ENCODE measurements at regions not wholly inside any gene's neighbourhood (a gene's known extent, or its start where the extent isn't known, plus 50 kb on each side); places are given as distances from the start of the nearest gene placed in this dataset.
"Not testable (repeated sequence)": the region's sequence is repeated elsewhere in the genome, so short reads cannot be mapped to it uniquely, and the experiment has no call there.

GRCh38 chr7:145919712-145920111, 196.9 kb upstream of the CNTNAP2 start:
- no peak for DNase-seq (ENCODE audit: low spot score)

GRCh38 chr7:145916776-145917175, 199.8 kb upstream of the CNTNAP2 start:
- no peak for DNase-seq (ENCODE audit: low spot score)

DNA sequence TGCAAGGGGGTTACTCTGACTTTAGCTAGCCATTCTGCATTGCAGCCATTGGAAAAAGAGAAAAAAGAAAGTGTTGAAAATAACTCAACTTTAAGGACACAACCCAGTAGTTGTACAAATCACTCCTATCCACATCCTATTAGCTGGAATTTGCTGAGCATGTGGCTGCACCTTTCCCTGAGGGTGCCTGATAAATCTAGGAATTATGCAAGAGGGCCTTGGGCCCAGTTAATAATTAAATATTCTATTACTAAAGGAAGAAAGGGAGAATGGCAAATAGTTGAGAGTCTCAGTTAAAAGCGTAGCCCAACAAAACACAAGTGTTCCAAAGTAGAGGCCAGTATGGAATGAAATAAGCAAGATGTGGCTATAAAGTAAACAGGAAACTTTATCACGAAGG, 200.9 kb upstream of the CNTNAP2 start:
- DNase-seq (ENCODE audit: low spot score) = no peak

GRCh38 chr7:145909991-145910513, 206.5 kb upstream of the CNTNAP2 start:
- no peak for DNase-seq (ENCODE audit: low spot score)

- DNase-seq (ENCODE audit: low spot score) = no peak
Measured at GRCh38 chr7:145903658-145904057, 212.9 kb upstream of the CNTNAP2 start.

- DNase-seq (ENCODE audit: low spot score) = no peak
Measured at GRCh38 chr7:145902123-145902522, 214.5 kb upstream of the CNTNAP2 start.

DNA sequence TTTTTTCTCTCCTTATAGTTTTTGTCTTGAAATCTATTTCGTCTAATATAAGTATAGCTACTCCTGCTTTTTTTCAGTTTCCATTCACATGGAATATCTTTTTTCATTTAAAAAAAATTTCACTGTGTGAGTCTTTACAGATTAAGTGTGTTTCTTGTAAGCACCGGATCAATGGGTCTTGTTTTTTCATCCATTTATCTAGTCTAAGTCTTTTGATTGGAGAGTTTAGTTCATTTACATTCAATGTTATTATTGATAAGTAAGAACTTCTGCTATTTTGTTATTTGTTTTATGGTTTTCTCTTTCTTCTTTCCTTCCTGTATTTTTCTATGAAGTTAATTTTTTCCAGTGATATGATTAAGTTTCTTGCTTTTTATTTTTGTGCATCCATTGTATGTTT, 216.7 kb upstream of the CNTNAP2 start:
- DNase-seq (ENCODE audit: low spot score) = no peak

- no peak for DNase-seq (ENCODE audit: low spot score)
Measured at GRCh38 chr7:145893925-145894535, 222.6 kb upstream of the CNTNAP2 start.

GRCh38 chr7:145884716-145885514, 231.7 kb upstream of the CNTNAP2 start:
- DNase-seq (ENCODE audit: low spot score) = no peak

DNA sequence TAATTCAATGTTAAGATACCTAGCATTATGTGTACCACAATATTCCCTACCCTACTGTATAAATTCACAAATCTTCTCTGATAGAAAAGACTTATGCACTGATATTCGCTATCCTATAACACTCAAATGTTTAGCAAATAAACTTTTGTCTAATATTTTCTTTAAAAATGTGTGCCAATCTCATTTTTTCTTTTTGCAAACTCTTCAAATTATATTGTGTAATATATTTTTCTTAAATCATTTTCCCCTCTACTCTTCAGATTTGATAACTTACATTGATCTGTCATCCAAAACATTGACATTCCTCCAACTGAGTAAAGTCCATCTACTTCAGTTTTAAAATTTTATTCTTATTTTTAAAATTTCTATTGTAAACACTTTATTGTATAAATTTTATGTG, 240.2 kb upstream of the CNTNAP2 start:
- DNase-seq (ENCODE audit: low spot score) = no peak

- no peak for DNase-seq (ENCODE audit: low spot score)
Measured at GRCh38 chr7:145875267-145875666, 241.3 kb upstream of the CNTNAP2 start.

DNA sequence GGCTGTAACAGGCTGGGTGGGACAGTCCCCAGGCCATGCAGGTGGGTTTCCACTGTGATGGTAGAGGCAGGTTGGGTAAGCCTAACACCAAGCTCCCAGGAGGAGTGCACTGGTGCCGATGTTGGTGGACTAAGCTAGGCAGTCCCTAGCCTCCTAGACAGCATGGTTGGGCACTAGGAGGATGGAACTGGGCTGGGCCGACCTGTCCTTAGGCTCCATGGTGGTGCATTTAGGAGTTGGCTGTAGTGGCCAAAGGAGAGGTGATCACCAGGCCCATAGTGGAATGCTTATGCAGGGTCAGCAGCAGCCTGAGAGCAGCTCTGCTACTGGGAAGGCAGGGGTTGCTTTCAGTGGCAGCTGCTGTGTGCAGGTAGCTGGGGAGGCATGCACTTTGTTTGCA, 247.7 kb upstream of the CNTNAP2 start:
- no peak for DNase-seq (ENCODE audit: low spot score)

GRCh38 chr7:145862212-145862611, 254.4 kb upstream of the CNTNAP2 start:
- DNase-seq (ENCODE audit: low spot score) = no peak

- no peak for DNase-seq (ENCODE audit: low spot score)
Measured at GRCh38 chr7:145860809-145861208, 255.8 kb upstream of the CNTNAP2 start.

DNA sequence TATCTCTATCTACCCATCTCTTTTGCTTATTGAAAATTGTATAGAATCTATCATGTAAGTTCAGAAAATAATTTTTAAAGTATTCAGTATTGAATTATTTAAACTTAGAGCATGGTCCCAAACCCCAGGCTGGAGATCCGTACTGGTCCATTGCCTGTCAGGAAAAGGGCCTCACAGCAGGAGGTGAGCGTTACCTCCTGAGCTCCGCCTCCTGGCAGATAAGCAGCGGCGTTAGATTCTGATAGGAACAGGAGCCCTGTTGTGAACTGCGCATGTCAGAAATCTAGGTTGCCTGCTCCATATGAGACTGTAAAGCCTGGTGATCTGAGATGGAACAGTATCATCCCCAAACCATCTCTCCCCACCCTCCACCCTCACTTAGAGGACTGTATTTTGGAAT, 266.0 kb upstream of the CNTNAP2 start:
- DNase-seq (ENCODE audit: low spot score) = no peak

DNA sequence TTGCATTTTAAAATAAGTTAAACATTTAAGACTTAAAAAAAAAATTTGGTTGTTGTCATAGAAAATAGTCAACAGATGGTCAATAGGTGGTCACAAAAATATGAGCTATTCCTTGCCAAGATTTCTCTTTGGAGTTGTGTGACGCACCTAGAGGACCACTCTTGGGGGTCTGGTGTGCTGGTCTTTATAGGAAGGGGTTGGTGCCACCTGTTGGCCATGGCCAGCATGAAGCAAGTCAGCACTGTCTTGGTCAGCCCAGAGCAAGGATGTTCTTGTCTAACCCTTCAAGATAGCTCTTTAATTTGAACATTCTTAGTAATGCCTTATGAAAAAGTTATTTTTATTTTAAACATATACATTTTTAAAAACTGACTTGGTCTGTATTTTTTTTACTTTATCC, 267.9 kb upstream of the CNTNAP2 start:
- DNase-seq (ENCODE audit: low spot score) = no peak

GRCh38 chr7:145845345-145845744, 271.3 kb upstream of the CNTNAP2 start:
- no peak for DNase-seq (ENCODE audit: low spot score)

DNA sequence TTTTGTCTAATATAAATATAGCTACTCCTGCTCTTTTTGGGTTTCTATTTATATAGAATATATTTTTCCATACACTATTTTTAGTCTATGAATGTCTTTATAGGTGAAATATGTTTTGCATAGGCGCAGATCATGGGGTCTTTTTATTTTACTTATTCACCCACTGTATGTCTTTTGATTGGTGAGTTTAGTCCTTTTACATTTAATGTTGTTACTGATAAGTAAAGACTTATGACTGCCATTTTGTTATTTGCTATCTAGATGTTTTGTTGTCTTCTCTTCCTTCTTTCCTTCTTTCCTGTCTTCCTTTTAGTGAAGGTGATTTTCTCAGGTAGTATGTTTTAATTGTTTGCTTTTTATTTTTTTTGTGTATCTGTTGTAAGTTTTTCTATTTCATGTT, 276.8 kb upstream of the CNTNAP2 start:
- no peak for DNase-seq (ENCODE audit: low spot score)

DNA sequence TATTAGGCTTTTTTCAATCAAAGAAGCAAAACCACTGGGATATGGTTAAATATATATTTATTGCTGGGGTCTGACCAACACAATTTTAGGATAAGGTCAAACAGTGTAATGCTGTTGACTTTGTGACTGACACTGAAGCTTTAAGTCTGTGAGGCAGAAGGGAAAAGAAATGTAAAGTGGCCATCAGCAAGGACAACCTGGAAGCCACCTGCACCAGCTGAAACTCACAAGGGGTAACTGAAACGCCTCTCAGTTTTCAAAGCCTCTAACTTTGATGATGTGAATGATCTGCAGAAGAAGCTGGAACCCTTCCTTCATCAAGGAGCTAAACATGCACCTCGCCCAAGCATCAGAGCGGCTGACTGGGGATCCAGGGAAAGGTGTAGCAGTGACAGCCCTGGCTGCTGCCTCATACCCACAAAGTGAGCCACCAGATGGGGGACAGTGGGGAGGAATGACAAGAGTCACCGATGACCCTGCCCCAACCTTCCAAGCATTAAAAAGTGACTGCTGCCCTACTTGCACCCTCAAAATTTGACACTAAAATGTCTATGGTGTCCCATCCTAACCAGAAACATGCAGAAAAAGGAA, 284.9 kb upstream of the CNTNAP2 start:
- DNase-seq (ENCODE audit: low spot score) = no peak

- DNase-seq (ENCODE audit: low spot score) = no peak
Measured at GRCh38 chr7:145817687-145818086, 298.9 kb upstream of the CNTNAP2 start.

GRCh38 chr7:145812218-145812617, 304.4 kb upstream of the CNTNAP2 start:
- no peak for DNase-seq (ENCODE audit: low spot score)

DNA sequence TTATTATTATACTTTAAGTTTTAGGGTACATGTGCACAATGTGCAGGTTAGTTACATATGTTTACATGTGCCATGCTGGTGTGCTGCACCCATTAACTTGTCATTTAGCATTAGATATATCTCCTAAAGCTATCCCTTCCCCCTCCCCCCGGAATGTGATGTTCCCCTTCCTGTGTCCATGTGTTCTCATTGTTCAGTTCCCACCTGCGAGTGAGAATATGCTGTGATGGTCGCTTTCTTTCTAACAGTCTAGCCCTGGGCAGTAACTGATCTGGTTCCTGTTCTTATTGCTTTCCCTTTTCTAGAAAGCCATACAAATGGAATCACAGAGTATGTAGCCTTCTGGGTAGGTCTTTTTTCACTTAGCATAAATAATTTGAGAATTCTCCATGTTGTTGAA, 311.1 kb upstream of the CNTNAP2 start:
- DNase-seq (ENCODE audit: low spot score) = not testable (repeated sequence)

- DNase-seq (ENCODE audit: low spot score) = no peak
Measured at GRCh38 chr7:145797507-145797906, 319.1 kb upstream of the CNTNAP2 start.
